GM12878 (cell line): ENCODE measurements at regions not wholly inside any gene's neighbourhood (a gene's known extent, or its start where the extent isn't known, plus 50 kb on each side); places are given as distances from the start of the nearest gene placed in this dataset.

Experiments used
- ATAC-seq: fragments of 200-7000 bp; cut with Tn5 transposase; 3 replicates; pipeline ENCODE4 v1.9.1; 2020; ENCODE audit warnings: mild to moderate bottlenecking, moderate library complexity
- BruUV-seq: library from RNA; stranded (reverse); fragments of 400-500 nt; replicated peaks from 2 replicates; lab custom pipeline; 2021; lab: Mats Ljungman, UMichigan
- CTCF ChIA-PET: fragments of 300-600 bp; sonication (Branson Sonifier 250); formaldehyde crosslinking; extraction: SDS; loops from one replicate; lab custom pipeline; 2021; ENCODE audit warnings: inconsistent platforms; lab: Yijun Ruan, JAX
- POLR2A ChIA-PET: fragments of 350-600 bp; formaldehyde crosslinking; extraction: SDS; loops from one replicate; lab custom pipeline; 2021; ENCODE audit warnings: inconsistent platforms; lab: Charles Lee
- RAD21 ChIA-PET: fragments of 300-600 bp; sonication (Branson Sonifier 250); formaldehyde crosslinking; loops from one replicate; lab custom pipeline; 2023; ENCODE audit warnings: antibody characterized with exemption; ENCODE audit not compliant: unreplicated experiment; lab: Charles Lee
- SMC1A ChIA-PET: fragments of 300-600 bp; sonication (Branson Sonifier 250); formaldehyde crosslinking; loops from one replicate; lab custom pipeline; 2023; ENCODE audit not compliant: unreplicated experiment, uncharacterized antibody; lab: Charles Lee
- DNase-seq: peaks from one replicate; pipeline ENCODE4 v3.0.0-alpha.2; 2011; ENCODE audit warnings: low read depth, low spot score
- FAIRE-seq: peaks from 3 replicates; lab custom pipeline; 2011; peaks lifted over from hg19 to GRCh38; lab: Jason Lieb, UNC
- H2AFZ ChIP-seq: 2 replicates; pipeline ENCODE4 v1.6.0; 2011; ENCODE audit warnings: low read depth, low read length, control low read depth; ENCODE audit not compliant: control insufficient read depth
- H3K27ac ChIP-seq: 2 replicates; pipeline ENCODE4 v1.5.1; 2011; ENCODE audit warnings: control low read depth; ENCODE audit not compliant: control insufficient read depth, insufficient read depth
- H3K27me3 ChIP-seq, 2 experiments: replicated peaks in 1 of 2; 2 replicates each; pipeline versions ENCODE4 v1.6.0 to v1.6.1; 2011; ENCODE audit warnings: low read length in 1 of 2; ENCODE audit not compliant: control insufficient read depth in 2 of 2, insufficient read depth in 2 of 2
- H3K36me3 ChIP-seq, 2 experiments: 2 replicates each; pipeline ENCODE4 v1.5.1; 2011; ENCODE audit warnings: low read length in 1 of 2; ENCODE audit not compliant: control insufficient read depth in 2 of 2, insufficient read depth in 2 of 2
- H3K4me1 ChIP-seq: 2 replicates; pipeline ENCODE4 v1.6.1; 2011; ENCODE audit warnings: mild to moderate bottlenecking, low read length, moderate library complexity, mixed read lengths; ENCODE audit not compliant: control insufficient read depth, insufficient read depth
- H3K4me2 ChIP-seq: 2 replicates; pipeline ENCODE4 v1.6.0; 2011; ENCODE audit warnings: control low read depth; ENCODE audit not compliant: control insufficient read depth, insufficient read depth
- H3K4me3 ChIP-seq: fragments of 200-600 bp; sonication (generic); 2 replicates; pipeline ENCODE4 v1.5.1; 2016
- H3K79me2 ChIP-seq: 2 replicates; pipeline ENCODE4 v1.6.0; 2011; ENCODE audit warnings: low read length; ENCODE audit not compliant: control insufficient read depth, insufficient read depth
- H3K9ac ChIP-seq: 2 replicates; pipeline ENCODE4 v1.8.0; 2011; ENCODE audit warnings: low read length, control low read depth, mixed read lengths; ENCODE audit not compliant: control insufficient read depth, insufficient read depth
- H3K9me3 ChIP-seq: replicated peaks from 3 replicates; pipeline ENCODE4 v1.5.1; 2011; ENCODE audit warnings: mild to moderate bottlenecking, low read length; ENCODE audit not compliant: control insufficient read depth, insufficient read depth
- H4K20me1 ChIP-seq: 2 replicates; pipeline ENCODE4 v1.6.0; 2011; ENCODE audit not compliant: control insufficient read depth, insufficient read depth
- CBFB ChIP-seq: IDR thresholded peaks from 2 replicates; pipeline ENCODE4 v1.6.1; 2016; ENCODE audit warnings: antibody characterized with exemption, low read depth
- CREB1 ChIP-seq: IDR thresholded peaks from 2 replicates; pipeline ENCODE4 v1.6.1; 2012; ENCODE audit warnings: low read depth, mild to moderate bottlenecking, inconsistent platforms
- IKZF1 ChIP-seq: fragments of 450-650 bp; conservative IDR thresholded peaks from 2 replicates; pipeline ENCODE4 v1.6.1; 2017; ENCODE audit warnings: antibody characterized with exemption, mild to moderate bottlenecking
- NBN ChIP-seq: fragments of 450-650 bp; IDR thresholded peaks from 2 replicates; pipeline ENCODE4 v1.6.1; 2016
- NKRF ChIP-seq: fragments of 450-650 bp; conservative IDR thresholded peaks from 2 replicates; pipeline ENCODE4 v1.6.1; 2017; ENCODE audit warnings: mild to moderate bottlenecking, moderate library complexity
- NR2F1 ChIP-seq: fragments of 450-650 bp; conservative IDR thresholded peaks from 2 replicates; pipeline ENCODE4 v1.6.1; 2017; ENCODE audit warnings: mild to moderate bottlenecking
- RAD21 ChIP-seq: IDR thresholded peaks from 2 replicates; pipeline ENCODE4 v1.6.1; 2011; ENCODE audit warnings: mild to moderate bottlenecking, low read depth, low read length, moderate library complexity; ENCODE audit not compliant: insufficient read depth
- RELB ChIP-seq: fragments of 450-650 bp; IDR thresholded peaks from 2 replicates; pipeline ENCODE4 v1.6.1; 2017; ENCODE audit warnings: low read depth, mild to moderate bottlenecking, moderate library complexity
- SRF ChIP-seq, 2 experiments: IDR thresholded peaks; 2 replicates each; pipeline ENCODE4 v1.6.1; 2011; ENCODE audit warnings: low read depth in 2 of 2, low read length in 2 of 2, mild to moderate bottlenecking in 1 of 2, moderate library complexity in 1 of 2
- TCF3 ChIP-seq: IDR thresholded peaks from 2 replicates; pipeline ENCODE4 v1.6.1; 2012; ENCODE audit warnings: low read depth, mild to moderate bottlenecking, low read length, borderline replicate concordance; ENCODE audit not compliant: insufficient read depth
- WGBS: methylation state at CpG from one replicate; pipeline ENCODE4 v1.1.6; 2016; ENCODE audit warnings: low lambda C conversion rate; ENCODE audit not compliant: insufficient replicate concordance, insufficient coverage; ENCODE audit errors: missing lambda C conversion rate; 5-methylcytosine and 5-hydroxymethylcytosine counted together
- in situ Hi-C: fragments of 300-500 bp; cut with MboI; formaldehyde crosslinking; loops from 9 replicates; pipeline ENCODE4 v1.14.3; 2018; ENCODE audit warnings: mixed read lengths
- intact Hi-C: fragments of 100-400 bp; cut with micrococcal nuclease; formaldehyde crosslinking; loops from one replicate; pipeline ENCODE4 v1.14.2; 2022; ENCODE audit not compliant: unreplicated experiment

GRCh38 chr10:128713874-128714570 lies 587.8 kb upstream of the MKI67 start:
- no peaks in the 10 kb centered on the region for H3K9me3 ChIP-seq
- H3K4me2 ChIP-seq: no peak overlapping the region
- no peaks in the 10 kb centered on the region for H3K36me3 ChIP-seq
- ChIA-PET POLR2A (no interaction called here), RAD21 (no interaction called here), SMC1A (no interaction called here), CTCF (no interaction called here)
- TF ChIP-seq NKRF (no peak), SRF (IDR thresholded peaks at IDR 0.05; ENCODE audit: low read depth in 2 of 2, low read length in 2 of 2) (no peak), CREB1 (no peak), RELB (no peak), CBFB (no peak), NBN (no peak), RAD21 (no peak), IKZF1 (no peak), NR2F1 (no peak), TCF3 (no peak)
- no peak overlapping the region for H3K4me3 ChIP-seq
- no peak overlapping the region for H2AFZ ChIP-seq
- FAIRE-seq (no peak), DNase-seq (no peak), ATAC-seq (no peak)
- 47% methylated on average over 6 of the region's 6 CpGs for WGBS
- H3K9ac ChIP-seq: no peak overlapping the region
- BruUV-seq: no TSS peak
- H3K27me3 ChIP-seq: no peaks in the 10 kb centered on the region
- intact Hi-C loops (no loop called here), in situ Hi-C loops (no loop called here)
- no peaks in the 10 kb centered on the region for H3K79me2 ChIP-seq
- H3K4me1 ChIP-seq: no peaks in the 10 kb centered on the region
- no peak overlapping the region for H3K27ac ChIP-seq
- no peaks in the 10 kb centered on the region for H4K20me1 ChIP-seq
